Skeletal muscle satellite cell (primary cell): ENCODE measurements at regions not wholly inside any gene's neighbourhood (a gene's known extent, or its start where the extent isn't known, plus 50 kb on each side); places are given as distances from the start of the nearest gene placed in this dataset.

Source experiments
- H3K27me3 ChIP-seq: 2 replicates; pipeline ENCODE4 v1.7.0; 2013; ENCODE audit warnings: low read length; ENCODE audit not compliant: control insufficient read depth, insufficient read depth
- H3K36me3 ChIP-seq: 2 replicates; pipeline ENCODE4 v1.7.0; 2013; ENCODE audit warnings: mild to moderate bottlenecking, control low read depth, low read length; ENCODE audit not compliant: insufficient read depth
- H3K4me1 ChIP-seq: 2 replicates; pipeline ENCODE4 v1.7.0; 2013; ENCODE audit warnings: low read length; ENCODE audit not compliant: control insufficient read depth, insufficient read depth
- H3K4me2 ChIP-seq: 2 replicates; pipeline ENCODE4 v1.7.0; 2013; ENCODE audit warnings: mild to moderate bottlenecking, low read length
- H3K4me3 ChIP-seq: 2 replicates; pipeline ENCODE4 v1.7.0; 2013; ENCODE audit warnings: low read length
- H3K9ac ChIP-seq: 2 replicates; pipeline ENCODE4 v1.7.0; 2013; ENCODE audit warnings: mild to moderate bottlenecking, low read depth, low read length, moderate library complexity
- H3K9me3 ChIP-seq: replicated peaks from 2 replicates; pipeline ENCODE4 v1.7.0; 2013; ENCODE audit warnings: mild to moderate bottlenecking, control low read depth, low read length

GRCh38 chr4:186936496-186937375 lies 213.1 kb upstream of the FAT1 start:
- H3K4me2 ChIP-seq, result peak overlapping the region; percentile 47
- H3K27me3 ChIP-seq, result no peaks in the 10 kb centered on the region
- no peaks in the 10 kb centered on the region for H3K9me3 ChIP-seq
- H3K4me3 ChIP-seq, result no peak overlapping the region
- H3K36me3 ChIP-seq, result no peaks in the 10 kb centered on the region
- H3K4me1 ChIP-seq, result peaks cover 31% of the 10 kb centered on the region
- H3K9ac ChIP-seq, result peak overlapping the region; percentile 57

GRCh38 chr4:186939226-186939625 lies 215.6 kb upstream of the FAT1 start:
- Histone ChIP-seq H3K4me1 (peaks cover 13% of the 10 kb centered on the region), H3K4me3 (no peak overlapping the region), H3K9ac (no peak overlapping the region), H3K4me2 (no peak overlapping the region), H3K9me3 (no peaks in the 10 kb centered on the region), H3K27me3 (no peaks in the 10 kb centered on the region), H3K36me3 (no peaks in the 10 kb centered on the region)

GRCh38 chr4:186939766-186940165 lies 216.1 kb upstream of the FAT1 start:
- H3K9ac ChIP-seq, result no peak overlapping the region
- H3K4me3 ChIP-seq, result no peak overlapping the region
- H3K36me3 ChIP-seq, result no peaks in the 10 kb centered on the region
- H3K4me2 ChIP-seq, result no peak overlapping the region
- H3K9me3 ChIP-seq, result no peaks in the 10 kb centered on the region
- H3K27me3 ChIP-seq, result no peaks in the 10 kb centered on the region
- H3K4me1 ChIP-seq, result peaks cover 12% of the 10 kb centered on the region

- H3K4me2 ChIP-seq, result no peak overlapping the region
- H3K4me1 ChIP-seq, result peaks cover 12% of the 10 kb centered on the region
- H3K36me3 ChIP-seq, result no peaks in the 10 kb centered on the region
- no peaks in the 10 kb centered on the region for H3K27me3 ChIP-seq
- no peaks in the 10 kb centered on the region for H3K9me3 ChIP-seq
- no peak overlapping the region for H3K9ac ChIP-seq
- H3K4me3 ChIP-seq, result no peak overlapping the region
These were observed 216.8 kb upstream of the FAT1 start for GRCh38 chr4:186940476-186940875.

- H3K4me2 ChIP-seq, result no peak overlapping the region
- H3K4me1 ChIP-seq, result peaks cover 7% of the 10 kb centered on the region
- H3K4me3 ChIP-seq, result no peak overlapping the region
- no peak overlapping the region for H3K9ac ChIP-seq
- H3K9me3 ChIP-seq, result no peaks in the 10 kb centered on the region
- H3K36me3 ChIP-seq, result no peaks in the 10 kb centered on the region
- H3K27me3 ChIP-seq, result no peaks in the 10 kb centered on the region
These were observed 219.2 kb upstream of the FAT1 start for GRCh38 chr4:186942758-186943377.

GRCh38 chr4:186943411-186943810 lies 219.8 kb upstream of the FAT1 start:
- Histone ChIP-seq H3K4me1 (peaks cover 11% of the 10 kb centered on the region), H3K36me3 (no peaks in the 10 kb centered on the region), H3K4me3 (no peak overlapping the region), H3K9ac (no peak overlapping the region), H3K27me3 (no peaks in the 10 kb centered on the region), H3K9me3 (no peaks in the 10 kb centered on the region), H3K4me2 (no peak overlapping the region)

- Histone ChIP-seq H3K9me3 (no peaks in the 10 kb centered on the region), H3K4me1 (peaks cover 21% of the 10 kb centered on the region), H3K27me3 (no peaks in the 10 kb centered on the region), H3K4me2 (no peak overlapping the region), H3K9ac (no peak overlapping the region), H3K4me3 (no peak overlapping the region), H3K36me3 (no peaks in the 10 kb centered on the region)
These were observed 222.5 kb upstream of the FAT1 start for GRCh38 chr4:186946136-186946535.

GRCh38 chr4:186946682-186947294 lies 223.1 kb upstream of the FAT1 start:
- Histone ChIP-seq H3K36me3 (no peaks in the 10 kb centered on the region), H3K27me3 (no peaks in the 10 kb centered on the region), H3K4me2 (no peak overlapping the region), H3K9me3 (no peaks in the 10 kb centered on the region), H3K4me3 (no peak overlapping the region), H3K9ac (no peak overlapping the region), H3K4me1 (peaks cover 21% of the 10 kb centered on the region)

- Histone ChIP-seq H3K27me3 (no peaks in the 10 kb centered on the region), H3K4me3 (peak overlapping the region; percentile 9), H3K4me2 (peak overlapping the region; percentile 33), H3K9ac (peak overlapping the region; percentile 75), H3K36me3 (no peaks in the 10 kb centered on the region), H3K4me1 (peaks cover 19% of the 10 kb centered on the region), H3K9me3 (no peaks in the 10 kb centered on the region)
These were observed 224.9 kb upstream of the FAT1 start for GRCh38 chr4:186948361-186949242.

GRCh38 chr4:186949847-186950246 lies 226.2 kb upstream of the FAT1 start:
- Histone ChIP-seq H3K4me2 (no peak overlapping the region), H3K4me1 (peaks cover 24% of the 10 kb centered on the region), H3K36me3 (no peaks in the 10 kb centered on the region), H3K4me3 (no peak overlapping the region), H3K27me3 (no peaks in the 10 kb centered on the region), H3K9ac (no peak overlapping the region), H3K9me3 (no peaks in the 10 kb centered on the region)

GRCh38 chr4:186952709-186953108 lies 229.1 kb upstream of the FAT1 start:
- Histone ChIP-seq H3K4me3 (no peak overlapping the region), H3K27me3 (no peaks in the 10 kb centered on the region), H3K9ac (no peak overlapping the region), H3K4me1 (peaks cover 24% of the 10 kb centered on the region), H3K4me2 (no peak overlapping the region), H3K9me3 (no peaks in the 10 kb centered on the region), H3K36me3 (no peaks in the 10 kb centered on the region)
